Ishikawa (cell line): ENCODE measurements at regions not wholly inside any gene's neighbourhood (a gene's known extent, or its start where the extent isn't known, plus 50 kb on each side); places are given as distances from the start of the nearest gene placed in this dataset.

Experiments used
- CEBPB ChIP-seq: IDR thresholded peaks from 2 replicates; pipeline ENCODE4 v1.6.1; 2012
- CREB1 ChIP-seq: IDR thresholded peaks from 2 replicates; pipeline ENCODE4 v1.6.1; 2012; ENCODE audit warnings: low read depth
- EGR1 ChIP-seq: IDR thresholded peaks from 2 replicates; pipeline ENCODE4 v1.6.1; 2012
- EP300 ChIP-seq: IDR thresholded peaks from 2 replicates; pipeline ENCODE4 v1.6.1; 2012; ENCODE audit warnings: borderline replicate concordance
- FOXM1 ChIP-seq: IDR thresholded peaks from 2 replicates; pipeline ENCODE4 v1.6.1; 2012; ENCODE audit warnings: low read depth, borderline replicate concordance
- NFIC ChIP-seq: IDR thresholded peaks from 2 replicates; pipeline ENCODE4 v1.6.1; 2012
- RAD21 ChIP-seq: IDR thresholded peaks from 2 replicates; pipeline ENCODE4 v1.6.1; 2012; ENCODE audit warnings: low read depth
- TAF1 ChIP-seq: IDR thresholded peaks from 2 replicates; pipeline ENCODE4 v1.6.1; 2012; ENCODE audit warnings: low read depth, mild to moderate bottlenecking
- TCF12 ChIP-seq: IDR thresholded peaks from 2 replicates; pipeline ENCODE4 v1.6.1; 2012; ENCODE audit warnings: low read depth
- TEAD4 ChIP-seq: IDR thresholded peaks from 2 replicates; pipeline ENCODE4 v1.6.1; 2012
- YY1 ChIP-seq: IDR thresholded peaks from 2 replicates; pipeline ENCODE4 v1.6.1; 2012; ENCODE audit warnings: low read depth
- ZBTB7A ChIP-seq: IDR thresholded peaks from 2 replicates; pipeline ENCODE4 v1.6.1; 2012; ENCODE audit warnings: low read depth
- TF ChIP-seq, protein P1 (sequence below): IDR thresholded peaks from 2 replicates; pipeline ENCODE4 v1.6.1; 2012
- TF ChIP-seq, protein P2 (sequence below): IDR thresholded peaks from 2 replicates; pipeline ENCODE4 v1.6.1; 2012
- TF ChIP-seq, protein P3 (sequence below): IDR thresholded peaks from 2 replicates; pipeline ENCODE4 v1.6.1; 2012; ENCODE audit warnings: low read depth, mild to moderate bottlenecking

DNA sequence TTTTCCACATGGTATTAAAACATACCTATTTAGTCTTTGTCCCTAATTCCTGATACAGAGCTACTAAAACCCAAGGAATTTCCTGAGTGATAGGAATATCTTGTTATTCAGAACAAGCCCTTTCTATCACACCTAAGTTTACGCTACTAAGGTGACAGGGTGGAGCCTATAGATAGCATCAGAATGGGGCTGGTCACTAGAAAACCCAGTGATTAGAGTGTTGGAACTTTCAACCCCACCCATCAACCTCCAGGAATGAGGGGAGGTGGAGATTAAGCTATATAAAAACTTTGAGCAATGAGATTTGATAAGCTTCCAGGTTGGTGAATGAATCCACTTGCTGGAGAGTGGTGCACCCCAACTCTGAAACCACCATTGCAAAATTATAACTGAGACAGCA is 62.1 kb upstream of the RNU6-1 start:
- TF ChIP-seq CEBPB (no peak), CREB1 (no peak)
- TF ChIP-seq, protein P1, sequence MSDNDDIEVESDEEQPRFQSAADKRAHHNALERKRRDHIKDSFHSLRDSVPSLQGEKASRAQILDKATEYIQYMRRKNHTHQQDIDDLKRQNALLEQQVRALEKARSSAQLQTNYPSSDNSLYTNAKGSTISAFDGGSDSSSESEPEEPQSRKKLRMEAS, result no peak

DNA sequence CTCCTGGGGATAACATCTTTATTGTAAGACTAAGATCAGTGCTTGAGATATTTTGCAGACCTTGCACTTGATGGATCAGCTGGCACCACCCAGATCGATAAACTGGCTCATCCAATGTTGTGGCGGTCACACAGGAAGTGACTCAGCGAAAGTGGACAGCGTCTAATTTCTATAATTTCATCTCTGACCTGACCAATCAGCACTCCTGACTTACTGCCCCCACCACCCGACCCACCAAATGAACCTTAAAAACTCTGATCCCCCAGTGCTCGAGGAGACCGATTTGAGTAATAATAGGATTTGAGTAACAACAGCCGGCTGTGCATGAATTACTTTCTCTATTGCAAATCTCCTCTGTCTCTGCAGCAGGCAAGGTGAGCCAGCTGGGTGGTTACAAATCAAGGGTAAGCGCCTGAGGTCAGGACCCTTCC is 62.7 kb upstream of the RNU6-1 start:
- no peak for TF ChIP-seq TCF12
- TF ChIP-seq ZBTB7A, result no peak
- TF ChIP-seq, protein P2, sequence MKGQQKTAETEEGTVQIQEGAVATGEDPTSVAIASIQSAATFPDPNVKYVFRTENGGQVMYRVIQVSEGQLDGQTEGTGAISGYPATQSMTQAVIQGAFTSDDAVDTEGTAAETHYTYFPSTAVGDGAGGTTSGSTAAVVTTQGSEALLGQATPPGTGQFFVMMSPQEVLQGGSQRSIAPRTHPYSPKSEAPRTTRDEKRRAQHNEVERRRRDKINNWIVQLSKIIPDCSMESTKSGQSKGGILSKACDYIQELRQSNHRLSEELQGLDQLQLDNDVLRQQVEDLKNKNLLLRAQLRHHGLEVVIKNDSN, result no peak
- TF ChIP-seq YY1, result no peak
- TF ChIP-seq, protein P1, result no peak
- TF ChIP-seq EP300, result no peak
- no peak for TF ChIP-seq TEAD4
- no peak for TF ChIP-seq EGR1
- TF ChIP-seq NFIC, result no peak
- TF ChIP-seq FOXM1, result no peak
- TF ChIP-seq, protein P3, sequence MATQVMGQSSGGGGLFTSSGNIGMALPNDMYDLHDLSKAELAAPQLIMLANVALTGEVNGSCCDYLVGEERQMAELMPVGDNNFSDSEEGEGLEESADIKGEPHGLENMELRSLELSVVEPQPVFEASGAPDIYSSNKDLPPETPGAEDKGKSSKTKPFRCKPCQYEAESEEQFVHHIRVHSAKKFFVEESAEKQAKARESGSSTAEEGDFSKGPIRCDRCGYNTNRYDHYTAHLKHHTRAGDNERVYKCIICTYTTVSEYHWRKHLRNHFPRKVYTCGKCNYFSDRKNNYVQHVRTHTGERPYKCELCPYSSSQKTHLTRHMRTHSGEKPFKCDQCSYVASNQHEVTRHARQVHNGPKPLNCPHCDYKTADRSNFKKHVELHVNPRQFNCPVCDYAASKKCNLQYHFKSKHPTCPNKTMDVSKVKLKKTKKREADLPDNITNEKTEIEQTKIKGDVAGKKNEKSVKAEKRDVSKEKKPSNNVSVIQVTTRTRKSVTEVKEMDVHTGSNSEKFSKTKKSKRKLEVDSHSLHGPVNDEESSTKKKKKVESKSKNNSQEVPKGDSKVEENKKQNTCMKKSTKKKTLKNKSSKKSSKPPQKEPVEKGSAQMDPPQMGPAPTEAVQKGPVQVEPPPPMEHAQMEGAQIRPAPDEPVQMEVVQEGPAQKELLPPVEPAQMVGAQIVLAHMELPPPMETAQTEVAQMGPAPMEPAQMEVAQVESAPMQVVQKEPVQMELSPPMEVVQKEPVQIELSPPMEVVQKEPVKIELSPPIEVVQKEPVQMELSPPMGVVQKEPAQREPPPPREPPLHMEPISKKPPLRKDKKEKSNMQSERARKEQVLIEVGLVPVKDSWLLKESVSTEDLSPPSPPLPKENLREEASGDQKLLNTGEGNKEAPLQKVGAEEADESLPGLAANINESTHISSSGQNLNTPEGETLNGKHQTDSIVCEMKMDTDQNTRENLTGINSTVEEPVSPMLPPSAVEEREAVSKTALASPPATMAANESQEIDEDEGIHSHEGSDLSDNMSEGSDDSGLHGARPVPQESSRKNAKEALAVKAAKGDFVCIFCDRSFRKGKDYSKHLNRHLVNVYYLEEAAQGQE, result no peak
- TF ChIP-seq CREB1, result no peak
- no peak for TF ChIP-seq RAD21
- TF ChIP-seq CEBPB, result no peak
- TF ChIP-seq TAF1, result no peak

DNA sequence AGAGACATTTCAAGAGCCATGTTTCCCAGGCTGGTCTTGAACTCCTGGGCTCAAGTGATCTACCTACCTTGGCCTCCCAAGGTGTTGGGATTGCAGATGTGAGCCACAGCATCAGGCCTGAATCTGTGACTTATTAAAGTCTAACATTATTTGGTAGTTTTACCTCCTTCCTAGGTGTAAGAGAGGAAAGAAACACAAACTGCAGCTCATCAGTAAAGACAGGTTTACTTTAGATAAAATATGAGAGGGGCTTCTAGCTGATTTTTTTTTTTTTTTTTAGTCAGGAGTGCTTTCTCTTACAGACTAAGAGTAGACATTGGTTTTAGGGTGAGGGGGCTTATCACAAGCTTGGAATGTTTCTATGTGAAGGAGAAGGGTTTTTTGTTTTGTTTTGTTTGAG is 63.9 kb upstream of the RNU6-1 start:
- no peak for TF ChIP-seq RAD21
- TF ChIP-seq TEAD4, result no peak
- no peak for TF ChIP-seq YY1
- no peak for TF ChIP-seq ZBTB7A
- TF ChIP-seq TCF12, result no peak
- TF ChIP-seq, protein P2, result no peak
- no peak for TF ChIP-seq NFIC
- TF ChIP-seq CEBPB, result no peak

DNA sequence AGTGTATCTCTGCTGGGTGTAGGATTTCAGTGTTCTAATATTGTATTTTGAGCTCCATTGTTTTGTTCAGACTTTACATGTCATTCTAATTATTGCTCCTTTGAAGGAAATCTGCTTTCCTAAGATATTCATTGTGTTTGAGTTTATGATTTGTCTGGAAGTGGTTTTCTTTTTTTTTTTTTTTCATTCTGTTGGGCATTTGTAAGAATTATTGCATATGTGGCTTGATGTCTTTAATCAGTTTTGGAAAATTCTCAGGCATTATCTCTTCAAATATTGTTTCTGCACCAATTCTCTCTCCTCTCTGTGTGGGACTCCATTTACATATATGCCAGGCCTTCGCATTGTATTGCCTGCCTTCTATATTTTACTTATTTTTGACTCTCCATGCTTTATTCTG is 65.8 kb upstream of the RNU6-1 start:
- TF ChIP-seq RAD21, result no peak
- TF ChIP-seq TCF12, result no peak
- TF ChIP-seq FOXM1, result no peak
- TF ChIP-seq NFIC, result no peak

DNA sequence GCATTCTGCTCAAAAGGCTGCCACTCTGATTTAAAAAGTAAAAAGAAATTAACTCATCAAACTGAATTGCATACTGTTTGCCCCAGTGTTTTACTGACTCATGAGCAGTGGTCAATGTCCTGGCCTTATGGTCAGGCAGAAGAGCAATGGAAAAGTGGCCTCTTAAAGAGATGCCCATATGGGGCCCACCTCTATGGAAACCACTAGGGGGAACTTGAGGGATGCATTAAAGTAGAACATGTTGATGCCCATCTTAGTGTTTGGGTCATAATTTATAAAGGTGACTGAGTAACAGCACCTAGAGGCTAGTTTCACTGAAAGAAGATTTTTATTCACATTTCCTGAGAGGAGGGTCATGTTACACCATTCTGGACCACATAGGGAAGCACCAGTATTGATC is 66.5 kb upstream of the RNU6-1 start:
- 0 out of 2 replicates have a peak, but pooled peaks have one; percentile 16 for TF ChIP-seq RAD21
- TF ChIP-seq, protein P2, result no peak

DNA sequence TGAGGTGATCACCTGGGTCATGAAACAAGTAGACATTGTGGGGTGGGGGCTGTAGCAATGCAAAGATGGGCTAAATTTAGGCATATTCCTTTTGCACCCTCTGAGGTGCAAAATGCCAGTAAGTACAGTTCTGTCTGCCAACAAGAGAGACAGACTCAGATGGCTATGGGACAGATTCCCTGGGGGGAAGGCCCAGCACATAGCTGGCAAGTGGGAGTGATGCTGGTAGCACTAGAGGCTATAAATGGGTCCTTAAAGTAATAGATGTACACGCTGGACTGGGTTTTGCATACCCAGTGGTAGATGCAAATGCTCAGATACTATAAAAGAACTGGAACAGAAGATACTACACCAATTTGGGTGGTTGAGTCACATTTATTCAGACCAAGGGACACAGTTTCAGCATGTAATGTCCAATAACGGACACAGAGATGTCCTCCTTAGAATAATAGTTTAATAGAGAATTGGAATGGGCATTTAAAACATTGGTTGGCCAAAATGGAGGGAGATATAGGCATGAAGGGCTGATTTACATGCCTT is 67.4 kb upstream of the RNU6-1 start:
- TF ChIP-seq EGR1, result no peak
- TF ChIP-seq CREB1, result no peak
- TF ChIP-seq CEBPB, result no peak
- TF ChIP-seq TAF1, result no peak
- TF ChIP-seq ZBTB7A, result no peak
- TF ChIP-seq, protein P1, result no peak
- no peak for TF ChIP-seq TCF12
- no peak for TF ChIP-seq NFIC
- TF ChIP-seq RAD21, result no peak
- TF ChIP-seq, protein P3, result no peak
- TF ChIP-seq TEAD4, result no peak
- no peak for TF ChIP-seq FOXM1
- TF ChIP-seq, protein P2, result no peak
- TF ChIP-seq EP300, result no peak
